Prostate gland (tissue), 2 donors: ENCODE measurements at regions not wholly inside any gene's neighbourhood (a gene's known extent, or its start where the extent isn't known, plus 50 kb on each side); places are given as distances from the start of the nearest gene placed in this dataset.

Source experiments
- POLR2A ChIP-seq: fragments of 450-650 bp; IDR thresholded peaks from one replicate; pipeline ENCODE4 v1.6.1; 2016; ENCODE audit warnings: antibody characterized with exemption, mild to moderate bottlenecking
- TF ChIP-seq, protein P1 (sequence below), 4 experiments: fragments of 200-600 bp in 2 of 4; fragments of 450-650 bp in 2 of 4; sonication (generic) in 2 of 4; IDR thresholded peaks; 1 replicate in 3 of 4; 2 replicates in 1 of 4; pipeline ENCODE4 v1.5.1; 2016 to 2019; ENCODE audit warnings: antibody characterized with exemption in 4 of 4, mild to moderate bottlenecking in 2 of 4, moderate library complexity in 2 of 4

DNA sequence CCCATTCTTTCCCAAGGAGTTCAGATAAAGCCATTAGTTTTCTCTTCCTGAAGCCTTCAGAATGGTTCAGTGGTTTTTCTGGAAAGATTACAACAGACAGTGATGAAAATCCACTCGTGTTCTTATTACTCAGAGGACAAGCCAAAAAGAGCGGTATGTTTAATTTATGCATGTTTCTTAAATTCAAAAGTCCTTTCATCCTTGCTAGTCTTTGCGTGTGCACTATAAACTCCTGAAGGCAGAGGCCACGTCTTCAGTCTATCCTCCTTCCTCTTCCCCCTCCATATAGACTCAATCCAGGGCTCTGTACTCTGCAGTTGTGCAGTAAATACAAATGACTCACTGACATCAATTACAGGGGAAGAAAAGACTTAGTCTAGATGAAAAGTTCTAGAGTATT, 409.2 kb upstream of the PLXNA2 start:
- TF ChIP-seq, protein P1, sequence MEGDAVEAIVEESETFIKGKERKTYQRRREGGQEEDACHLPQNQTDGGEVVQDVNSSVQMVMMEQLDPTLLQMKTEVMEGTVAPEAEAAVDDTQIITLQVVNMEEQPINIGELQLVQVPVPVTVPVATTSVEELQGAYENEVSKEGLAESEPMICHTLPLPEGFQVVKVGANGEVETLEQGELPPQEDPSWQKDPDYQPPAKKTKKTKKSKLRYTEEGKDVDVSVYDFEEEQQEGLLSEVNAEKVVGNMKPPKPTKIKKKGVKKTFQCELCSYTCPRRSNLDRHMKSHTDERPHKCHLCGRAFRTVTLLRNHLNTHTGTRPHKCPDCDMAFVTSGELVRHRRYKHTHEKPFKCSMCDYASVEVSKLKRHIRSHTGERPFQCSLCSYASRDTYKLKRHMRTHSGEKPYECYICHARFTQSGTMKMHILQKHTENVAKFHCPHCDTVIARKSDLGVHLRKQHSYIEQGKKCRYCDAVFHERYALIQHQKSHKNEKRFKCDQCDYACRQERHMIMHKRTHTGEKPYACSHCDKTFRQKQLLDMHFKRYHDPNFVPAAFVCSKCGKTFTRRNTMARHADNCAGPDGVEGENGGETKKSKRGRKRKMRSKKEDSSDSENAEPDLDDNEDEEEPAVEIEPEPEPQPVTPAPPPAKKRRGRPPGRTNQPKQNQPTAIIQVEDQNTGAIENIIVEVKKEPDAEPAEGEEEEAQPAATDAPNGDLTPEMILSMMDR (IDR thresholded peaks at IDR 0.05), result no peak
- TF ChIP-seq POLR2A, result no peak
